ENCODE measurements at regions not wholly inside any gene's neighbourhood (a gene's known extent, or its start where the extent isn't known, plus 50 kb on each side); places are given as distances from the start of the nearest gene placed in this dataset.

DNA sequence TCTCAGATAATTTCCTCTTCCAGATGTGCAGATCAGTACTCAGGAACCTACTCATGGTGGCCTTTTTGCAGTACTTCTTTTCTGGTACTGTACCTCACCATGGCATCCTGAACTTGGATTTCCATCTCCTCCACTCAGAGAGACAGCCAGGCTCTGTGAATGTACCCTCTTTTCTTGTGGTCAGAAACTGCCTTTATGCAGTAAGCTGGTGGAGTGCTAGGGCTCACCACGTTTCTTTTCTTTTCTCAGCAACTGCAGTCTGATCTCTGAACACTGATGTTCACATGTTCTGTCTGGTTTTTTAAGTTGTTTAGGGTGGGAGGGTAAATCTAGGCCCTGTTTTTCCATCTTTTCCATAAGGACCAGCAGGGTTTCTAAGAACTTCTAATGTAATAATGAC is 99.8 kb upstream of the NRXN3 start:
- no peak overlapping the region for H3K4me3 ChIP-seq (ENCODE audit: low read length)
- peak; percentile 9 for DNase-seq (ENCODE audit: low read depth, low spot score)

DNA sequence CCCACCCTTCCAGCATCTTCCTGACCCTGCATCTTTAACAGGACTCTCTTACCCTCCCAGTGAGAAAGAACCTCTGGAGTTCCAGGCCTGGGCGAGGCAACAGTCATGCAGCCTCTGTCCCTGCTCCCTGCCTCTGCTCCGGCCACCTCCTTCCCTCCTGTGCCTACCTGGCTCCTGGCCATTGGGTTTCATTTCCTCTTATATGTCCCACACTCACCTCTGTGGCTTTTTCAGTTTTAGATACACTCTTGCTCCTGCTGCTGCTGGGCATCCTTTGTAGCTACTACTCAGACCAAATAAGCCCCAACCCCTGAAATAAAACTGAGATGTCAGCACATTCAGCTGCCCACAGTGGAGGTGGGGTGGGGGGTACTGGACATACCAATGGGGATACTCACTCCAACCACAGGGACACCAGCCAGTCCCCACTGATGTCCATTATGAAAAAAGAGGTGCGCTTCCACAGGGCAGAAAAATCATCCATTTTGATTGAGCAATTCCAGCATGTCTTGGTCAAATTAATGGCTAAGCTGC is 99.1 kb upstream of the NRXN3 start:
- H3K4me3 ChIP-seq (ENCODE audit: low read length) = no peak overlapping the region
- DNase-seq (ENCODE audit: low read depth, low spot score) = no peak

DNA sequence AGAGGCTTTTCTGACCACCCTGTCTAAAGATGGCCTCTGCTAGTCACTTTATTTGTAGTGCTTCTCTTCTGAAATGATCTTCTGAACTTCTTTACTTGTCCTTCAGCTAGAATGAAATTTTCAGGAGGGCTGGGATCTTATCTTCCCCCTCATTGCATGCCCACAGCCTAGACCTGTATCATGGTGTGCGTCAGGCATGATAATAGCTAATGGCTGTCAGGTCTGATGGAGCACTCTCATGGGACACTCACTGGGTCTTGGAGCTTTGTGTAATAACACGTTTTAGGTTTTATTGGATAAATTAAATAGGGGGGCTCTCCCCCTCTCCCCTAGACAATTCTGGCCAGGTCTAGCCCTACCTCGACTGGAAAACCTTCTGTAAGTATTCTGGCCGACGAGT is 97.1 kb upstream of the NRXN3 start:
- DNase-seq (ENCODE audit: low read depth, low spot score) = no peak
- no peak overlapping the region for H3K4me3 ChIP-seq (ENCODE audit: low read length)

DNA sequence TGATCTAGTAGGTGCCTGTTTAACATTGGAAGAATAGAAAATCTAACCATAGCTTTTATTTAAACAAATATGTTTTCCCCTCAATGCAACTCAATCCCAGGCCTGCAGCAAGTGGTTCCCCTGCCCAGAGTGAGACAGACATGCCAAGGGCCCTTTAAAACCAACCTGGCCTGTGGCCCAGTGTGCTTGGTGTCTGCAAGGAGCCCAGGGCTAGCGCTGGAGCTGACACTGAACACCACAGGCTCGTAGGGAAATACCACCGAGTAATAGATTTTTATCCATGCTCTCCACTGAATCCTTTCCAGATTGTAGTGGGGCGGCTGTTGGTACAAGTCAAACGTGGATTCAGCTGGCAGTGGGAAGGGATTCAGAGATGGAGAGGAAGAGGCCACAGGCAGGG is 95.6 kb upstream of the NRXN3 start:
- no peak for DNase-seq (ENCODE audit: low read depth, low spot score)
- no peak overlapping the region for H3K4me3 ChIP-seq (ENCODE audit: low read length)

DNA sequence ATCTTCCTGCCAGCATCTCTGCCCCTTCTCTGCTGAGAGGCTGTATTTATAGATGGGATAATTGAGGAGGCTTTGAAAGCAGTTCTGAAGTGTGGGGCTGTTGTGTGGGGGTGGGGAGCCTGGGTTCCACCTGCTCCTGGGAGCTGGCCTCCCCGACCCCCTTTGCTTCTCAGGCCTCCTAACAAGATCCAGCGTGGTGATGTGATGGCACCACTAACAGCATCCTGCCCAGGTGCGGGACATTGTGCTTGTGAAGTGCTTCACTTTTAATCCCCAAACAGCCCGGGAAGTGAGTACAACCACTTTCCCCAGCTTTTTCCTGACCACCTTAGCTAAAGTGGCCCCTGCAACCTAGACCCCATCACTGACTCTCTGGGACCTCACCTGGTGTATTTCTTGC is 95.1 kb upstream of the NRXN3 start:
- DNase-seq (ENCODE audit: low read depth, low spot score) = peak; percentile 12
- no peak overlapping the region for H3K4me3 ChIP-seq (ENCODE audit: low read length)

DNA sequence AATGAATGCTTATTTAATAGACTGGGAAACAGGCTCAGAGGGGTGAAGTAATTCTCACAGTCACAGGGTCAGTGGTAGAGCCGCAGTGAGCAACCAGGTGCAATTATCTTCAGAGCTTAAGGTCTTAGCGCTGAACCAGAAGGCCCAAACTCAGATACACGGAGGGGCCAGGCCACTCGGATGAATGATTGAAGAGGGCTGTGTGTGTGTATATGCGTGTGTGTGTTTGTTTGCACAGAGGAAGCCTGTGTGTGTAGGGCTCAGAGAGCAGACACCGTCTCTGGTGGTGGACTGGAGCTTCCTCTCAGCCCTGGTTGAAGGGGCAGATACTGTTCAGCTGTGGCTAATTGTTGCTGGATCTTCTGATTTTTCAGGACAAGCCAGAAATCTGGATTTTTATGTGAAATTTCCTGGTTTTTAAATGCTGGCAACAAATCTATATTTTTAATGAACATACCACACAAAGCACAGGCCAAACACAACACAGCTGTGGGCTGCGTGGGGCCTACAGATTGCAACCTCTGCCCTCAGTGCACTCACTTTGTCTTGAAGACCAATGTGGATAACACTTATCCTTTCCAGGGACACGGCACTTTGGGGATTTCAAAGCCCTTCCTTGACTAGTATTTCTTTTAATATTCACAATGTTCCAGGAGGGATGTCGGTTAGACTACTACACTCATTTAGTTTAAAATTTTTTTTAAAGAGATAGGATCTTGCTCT is 94.5 kb upstream of the NRXN3 start:
- DNase-seq (ENCODE audit: low read depth, low spot score) = no peak
- H3K4me3 ChIP-seq (ENCODE audit: low read length) = no peak overlapping the region

DNA sequence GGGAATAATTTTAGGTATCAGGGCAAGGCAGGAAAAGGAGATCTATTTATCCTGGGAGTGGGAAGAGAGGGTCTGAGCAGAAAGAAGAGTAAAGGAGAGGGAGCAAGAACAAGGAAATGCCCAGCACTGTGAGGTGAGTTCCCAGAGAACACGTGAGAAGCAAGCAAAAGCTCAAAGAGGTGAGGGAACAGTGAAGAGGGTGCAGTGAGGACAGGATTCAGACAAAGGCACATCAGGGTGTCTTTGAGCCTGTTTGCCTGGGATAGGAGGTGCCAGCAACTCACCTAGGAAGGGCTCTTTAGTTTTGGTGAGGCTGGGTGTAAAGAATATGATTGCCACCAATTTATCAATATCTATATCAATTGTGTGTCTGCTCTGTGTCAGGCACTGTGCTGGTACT is 88.9 kb upstream of the NRXN3 start:
- no peak for DNase-seq (ENCODE audit: low read depth, low spot score)
- H3K4me3 ChIP-seq (ENCODE audit: low read length) = no peak overlapping the region

DNA sequence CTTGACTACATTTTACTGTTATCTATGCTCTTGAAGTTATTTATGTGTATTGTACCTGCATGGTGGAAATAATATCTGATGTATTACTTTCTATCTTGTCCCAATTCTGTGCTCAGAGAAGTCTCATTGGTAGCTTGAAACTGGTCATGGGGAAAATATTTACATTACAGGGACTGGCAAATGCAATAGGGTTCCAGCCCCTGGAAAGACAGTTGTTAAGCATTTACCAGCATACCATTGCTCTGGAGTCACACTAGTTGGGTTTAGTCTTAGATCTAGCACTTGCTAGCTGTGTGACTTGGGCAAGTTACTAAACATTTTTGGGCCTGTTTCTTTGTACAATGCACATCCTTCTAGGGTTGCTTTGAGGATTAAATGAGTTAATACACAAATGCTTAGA is 86.3 kb upstream of the NRXN3 start:
- DNase-seq (ENCODE audit: low read depth, low spot score) = no peak
- no peak overlapping the region for H3K4me3 ChIP-seq (ENCODE audit: low read length)

DNA sequence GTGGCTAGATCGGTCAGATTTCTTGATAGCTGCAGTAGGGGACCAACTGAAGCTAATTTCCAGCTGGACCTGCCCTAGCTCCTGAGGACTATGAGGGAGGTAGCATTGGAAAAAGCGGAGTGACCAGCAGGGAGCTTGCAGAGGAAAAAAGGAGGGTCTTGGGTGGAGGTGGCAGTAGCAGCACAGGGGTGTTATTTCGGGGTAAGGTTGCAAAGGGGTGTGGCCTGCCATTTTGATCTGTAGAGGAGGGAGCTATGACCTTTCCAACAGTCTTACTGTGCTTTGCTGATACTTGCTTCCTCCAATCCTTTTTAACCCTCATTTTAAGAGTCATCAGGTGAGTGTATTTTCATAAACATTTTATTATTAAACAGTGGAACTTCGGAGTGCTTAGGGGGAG is 83.8 kb upstream of the NRXN3 start:
- H3K4me3 ChIP-seq (ENCODE audit: low read length) = no peak overlapping the region

DNA sequence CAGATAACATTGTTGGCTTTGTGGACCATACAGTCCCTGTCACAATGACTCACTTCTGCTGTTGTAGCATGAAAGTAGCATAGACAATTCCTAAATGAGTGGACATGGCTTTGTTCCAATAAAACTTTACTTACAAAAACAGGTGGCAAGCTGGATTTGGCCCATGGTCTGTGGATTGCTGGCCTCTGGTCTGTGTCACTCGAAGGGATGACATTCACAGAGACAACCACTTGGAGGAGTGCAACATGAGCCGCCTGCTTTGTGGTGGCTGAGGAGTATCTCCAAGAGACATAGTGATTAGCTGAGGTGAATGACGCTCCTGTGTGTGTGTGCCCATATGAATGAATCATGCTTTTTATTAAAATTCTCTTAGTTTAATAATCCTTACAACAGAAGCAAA is 81.3 kb upstream of the NRXN3 start:
- no peak for DNase-seq (ENCODE audit: low read depth, low spot score)
- H3K4me3 ChIP-seq (ENCODE audit: low read length) = no peak overlapping the region

More for the DNA sequence above, 83.8 kb upstream of the NRXN3 start:
- DNase-seq (ENCODE audit: low read depth, low spot score) = no peak

DNA sequence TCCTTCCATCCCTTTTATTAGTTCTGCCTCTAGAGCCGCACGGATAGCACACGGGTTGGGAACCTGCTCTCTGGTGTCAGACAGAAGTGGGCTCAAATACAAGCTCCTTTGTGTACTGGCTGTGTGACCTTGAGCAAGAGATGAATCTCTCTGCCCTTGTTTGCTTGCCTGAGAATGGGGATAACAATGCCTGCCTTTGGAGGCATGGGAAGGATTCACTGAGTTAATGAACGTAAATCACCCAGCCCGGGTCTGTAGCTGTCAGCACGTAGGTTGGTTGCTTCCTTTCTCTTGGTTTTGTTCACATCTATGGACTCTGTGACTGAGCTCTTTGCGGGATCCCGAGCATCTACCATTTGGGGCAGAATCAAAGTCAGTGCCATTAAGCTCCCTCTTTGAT is 79.3 kb upstream of the NRXN3 start:
- H3K4me3 ChIP-seq (ENCODE audit: low read length) = no peak overlapping the region

DNA sequence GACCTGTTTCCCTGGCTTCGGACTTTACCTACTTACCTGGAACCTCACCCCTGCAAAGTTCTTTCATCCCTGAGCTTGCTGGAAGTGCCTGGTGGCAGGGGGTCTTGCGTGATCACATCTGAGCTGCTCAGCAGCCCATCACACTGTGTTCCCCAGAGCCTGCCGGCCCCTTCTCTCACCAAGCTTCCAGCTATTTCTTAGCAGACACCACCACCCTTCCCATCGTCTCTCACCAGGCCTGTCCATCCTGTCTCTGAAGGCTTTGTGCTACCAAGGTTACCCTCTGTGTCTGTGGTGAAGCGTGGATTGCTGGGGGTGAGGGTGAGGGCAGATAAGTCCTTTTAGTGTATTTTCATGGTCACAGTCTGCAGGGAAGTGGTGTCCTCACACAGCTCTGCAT is 78.8 kb upstream of the NRXN3 start:
- no peak for DNase-seq (ENCODE audit: low read depth, low spot score)
- H3K4me3 ChIP-seq (ENCODE audit: low read length) = no peak overlapping the region

More for the DNA sequence above, 79.3 kb upstream of the NRXN3 start:
- no peak for DNase-seq (ENCODE audit: low read depth, low spot score)

DNA sequence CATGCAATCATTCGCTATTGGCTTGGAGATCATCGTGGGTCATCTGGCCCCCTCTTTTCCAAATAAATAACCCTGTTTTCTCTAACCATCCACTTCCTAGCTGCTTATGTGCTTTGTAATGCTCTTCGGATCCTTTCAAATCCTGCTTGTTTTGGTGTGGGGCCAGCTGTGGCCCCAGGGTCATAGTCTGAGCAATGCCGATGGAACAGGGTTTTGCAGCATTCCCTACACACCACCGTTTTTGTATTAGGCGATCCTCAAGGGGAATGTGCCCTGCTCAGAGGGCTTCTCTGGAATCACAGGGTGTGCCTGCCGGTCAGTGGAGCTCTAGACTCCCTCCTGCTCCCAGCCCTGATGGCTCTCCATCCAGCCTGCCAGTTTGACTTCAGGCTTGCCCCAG is 78.1 kb upstream of the NRXN3 start:
- no peak for DNase-seq (ENCODE audit: low read depth, low spot score)
- no peak overlapping the region for H3K4me3 ChIP-seq (ENCODE audit: low read length)

DNA sequence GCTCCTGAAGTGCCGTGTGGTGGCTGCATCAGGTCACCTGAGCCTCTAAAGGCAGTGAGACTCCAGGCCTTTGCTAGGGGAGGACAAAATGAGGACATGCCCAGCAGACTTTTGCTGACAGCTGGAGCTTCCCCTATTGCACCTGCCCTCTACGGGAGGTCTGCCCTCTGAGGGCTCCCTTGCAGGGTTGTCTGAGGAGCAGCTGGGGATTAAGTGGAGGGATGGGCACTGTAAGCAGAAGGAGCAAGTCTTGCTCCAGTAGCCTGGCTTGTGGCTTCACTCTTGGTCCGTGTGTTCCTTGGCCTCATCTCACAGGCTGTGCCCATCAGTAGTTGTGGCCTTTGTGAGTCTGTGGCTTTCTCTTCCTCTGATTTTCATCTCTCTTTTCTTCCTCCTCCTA is 66.9 kb upstream of the NRXN3 start:
- H3K4me3 ChIP-seq (ENCODE audit: low read length) = no peak overlapping the region
- no peak for DNase-seq (ENCODE audit: low read depth, low spot score)

DNA sequence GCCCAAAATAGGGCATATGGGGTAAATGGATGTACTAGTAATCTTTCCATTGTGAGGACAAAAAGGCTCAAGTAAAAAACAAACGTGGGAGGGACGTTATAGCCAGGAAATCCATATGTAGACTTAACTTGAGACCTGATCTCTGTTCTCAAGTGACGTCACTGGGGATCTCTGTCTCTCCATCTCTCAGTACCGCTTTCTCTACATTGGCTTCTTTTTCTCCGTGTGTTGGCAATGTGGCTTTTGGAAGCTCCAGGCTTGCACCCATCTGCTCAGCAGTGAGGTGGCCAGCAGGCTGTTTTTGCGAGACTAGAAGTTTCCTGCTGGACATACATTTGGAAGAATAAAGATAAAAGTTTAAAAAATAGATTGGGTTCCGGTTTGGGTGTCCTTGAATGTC is 66.0 kb upstream of the NRXN3 start:
- no peak overlapping the region for H3K4me3 ChIP-seq (ENCODE audit: low read length)
- no peak for DNase-seq (ENCODE audit: low read depth, low spot score)

DNA sequence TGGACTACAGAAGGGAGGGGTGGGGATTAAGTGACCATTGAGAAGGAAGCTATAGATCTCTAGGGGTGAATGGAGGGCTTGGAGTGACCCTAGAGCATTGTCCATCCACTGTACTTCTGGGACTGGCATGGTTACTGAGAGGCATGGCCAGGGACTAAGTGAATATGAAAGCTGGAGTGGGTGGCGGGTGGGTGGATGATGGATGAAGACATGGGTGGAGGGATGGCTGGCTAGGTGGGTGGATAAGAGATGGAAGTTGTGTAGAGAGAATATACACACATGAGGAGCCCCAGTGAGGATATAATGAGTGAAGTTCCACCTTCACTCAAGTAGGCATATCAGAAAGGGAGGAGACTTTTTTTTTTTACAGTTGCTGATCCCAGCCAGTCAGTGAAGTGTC is 65.5 kb upstream of the NRXN3 start:
- no peak overlapping the region for H3K4me3 ChIP-seq (ENCODE audit: low read length)
- DNase-seq (ENCODE audit: low read depth, low spot score) = no peak

DNA sequence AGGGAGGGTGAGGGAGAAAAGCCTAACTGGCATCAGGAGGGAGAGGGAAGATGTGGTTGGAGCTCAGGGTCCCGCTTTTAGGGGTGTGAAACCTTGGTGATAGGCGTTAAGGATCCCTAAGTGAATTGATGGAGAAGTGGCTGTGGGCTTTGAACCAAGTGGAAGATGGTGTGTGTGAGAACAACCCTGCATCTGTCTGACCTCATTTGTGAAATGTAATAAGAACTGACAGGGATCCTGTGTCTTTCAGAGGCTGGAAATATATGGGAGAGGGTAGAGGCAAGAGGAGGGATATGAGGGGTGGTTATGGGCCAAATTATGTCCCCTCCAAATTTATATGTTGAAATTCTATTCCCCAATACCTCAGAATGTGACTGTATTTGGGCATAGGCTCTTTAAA is 63.8 kb upstream of the NRXN3 start:
- DNase-seq (ENCODE audit: low read depth, low spot score) = no peak
- no peak overlapping the region for H3K4me3 ChIP-seq (ENCODE audit: low read length)

DNA sequence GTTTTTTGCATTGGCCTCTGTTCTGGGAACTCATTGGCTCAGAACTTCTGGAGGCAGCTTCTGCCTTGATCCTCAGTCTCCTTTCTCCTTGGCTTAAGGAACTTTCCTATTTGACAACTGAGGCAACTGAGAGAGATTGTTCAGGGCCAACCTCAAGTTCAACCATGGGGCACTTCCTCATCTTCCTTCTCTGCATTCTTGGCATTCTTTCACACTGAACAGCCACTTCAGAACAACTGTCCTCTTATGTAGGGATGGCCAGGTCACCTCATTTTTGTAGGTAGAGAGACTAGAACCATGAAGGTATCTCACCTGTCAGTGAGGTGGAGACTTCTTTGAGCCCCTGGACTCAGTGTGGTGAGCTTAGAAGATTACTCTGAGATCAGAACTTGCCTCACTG is 63.0 kb upstream of the NRXN3 start:
- no peak overlapping the region for H3K4me3 ChIP-seq (ENCODE audit: low read length)
- no peak for DNase-seq (ENCODE audit: low read depth, low spot score)

DNA sequence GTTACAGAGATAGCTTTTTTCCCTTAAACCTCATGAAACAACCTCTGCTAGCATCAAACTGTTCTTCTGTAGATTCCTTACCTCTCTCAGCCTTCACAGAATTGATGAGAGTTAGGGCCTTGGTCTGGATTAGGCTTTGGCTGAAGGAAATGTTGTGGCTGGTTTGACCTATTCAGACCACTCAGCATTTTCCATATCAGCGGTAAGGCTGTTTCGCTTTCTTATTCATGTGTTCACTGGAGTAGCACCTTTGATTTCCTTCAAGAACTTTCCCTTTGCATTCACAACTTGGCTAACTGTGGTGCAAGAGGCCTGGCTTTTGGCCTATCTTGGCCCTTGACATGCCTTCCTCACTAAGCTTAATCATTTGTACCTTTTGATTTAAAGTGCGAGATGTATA is 50.7 kb upstream of the NRXN3 start:
- no peak for DNase-seq (ENCODE audit: low read depth, low spot score)
- no peak overlapping the region for H3K4me3 ChIP-seq (ENCODE audit: low read length)

All from Jurkat, Clone E6-1 (cell line).